Mesothelial cell of epicardium (in vitro differentiated cells): ENCODE measurements at regions not wholly inside any gene's neighbourhood (a gene's known extent, or its start where the extent isn't known, plus 50 kb on each side); places are given as distances from the start of the nearest gene placed in this dataset.

ENCODE experiments used
- DNase-seq, 2 experiments: peaks; one replicate each; pipeline ENCODE4 v3.0.0; 2021; ENCODE audit warnings: low spot score in 2 of 2; ENCODE audit not compliant: unreplicated experiment in 2 of 2
- H3K27ac Mint-ChIP-seq: 2 replicates; pipeline ENCODE4 v1.8.0; 2021; ENCODE audit warnings: mixed read lengths
- H3K27me3 Mint-ChIP-seq: 2 replicates; pipeline ENCODE4 v1.8.0; 2021; ENCODE audit warnings: low read depth, mixed read lengths
- H3K36me3 Mint-ChIP-seq: 2 replicates; pipeline ENCODE4 v1.8.0; 2021; ENCODE audit warnings: mixed read lengths
- H3K4me1 Mint-ChIP-seq: 2 replicates; pipeline ENCODE4 v1.8.0; 2021; ENCODE audit warnings: mixed read lengths
- H3K4me3 Mint-ChIP-seq: 2 replicates; pipeline ENCODE4 v1.8.0; 2021; ENCODE audit warnings: mild to moderate bottlenecking, moderate library complexity, mixed read lengths
- H3K9me3 Mint-ChIP-seq: 2 replicates; pipeline ENCODE4 v1.8.0; 2021; ENCODE audit warnings: mixed read lengths
- CTCF ChIP-seq: fragments of 200-600 bp; sonication (generic); IDR thresholded peaks from one replicate; pipeline ENCODE4 v1.5.0; 2021; ENCODE audit warnings: antibody characterized with exemption; ENCODE audit not compliant: unreplicated experiment

- TF ChIP-seq CTCF, result no peak
- Mint-ChIP-seq H3K9me3 (no peaks in the 10 kb centered on the region), H3K4me3 (no peak overlapping the region), H3K4me1 (peaks cover 14% of the 10 kb centered on the region), H3K27ac (no peak overlapping the region), H3K27me3 (no peaks in the 10 kb centered on the region), H3K36me3 (no peaks in the 10 kb centered on the region)
- no peak for DNase-seq
These were observed 311.5 kb upstream of the MAN1A1 start for GRCh38 chr6:119661078-119661477.

- no peaks in the 10 kb centered on the region for H3K9me3 Mint-ChIP-seq
- H3K4me1 Mint-ChIP-seq, result peaks cover 14% of the 10 kb centered on the region
- no peaks in the 10 kb centered on the region for H3K27me3 Mint-ChIP-seq
- DNase-seq, result no peak
- no peak overlapping the region for H3K4me3 Mint-ChIP-seq
- no peak for TF ChIP-seq CTCF
- no peak overlapping the region for H3K27ac Mint-ChIP-seq
- H3K36me3 Mint-ChIP-seq, result no peaks in the 10 kb centered on the region
These were observed 309.4 kb upstream of the MAN1A1 start for GRCh38 chr6:119658917-119659316.

GRCh38 chr6:119655124-119655523, 305.6 kb upstream of the MAN1A1 start:
- no peak overlapping the region for H3K27ac Mint-ChIP-seq
- H3K27me3 Mint-ChIP-seq, result no peaks in the 10 kb centered on the region
- TF ChIP-seq CTCF, result no peak
- H3K36me3 Mint-ChIP-seq, result no peaks in the 10 kb centered on the region
- H3K9me3 Mint-ChIP-seq, result no peaks in the 10 kb centered on the region
- H3K4me1 Mint-ChIP-seq, result no peaks in the 10 kb centered on the region
- DNase-seq, result no peak
- H3K4me3 Mint-ChIP-seq, result no peak overlapping the region

GRCh38 chr6:119653329-119653728, 303.8 kb upstream of the MAN1A1 start:
- H3K36me3 Mint-ChIP-seq, result no peaks in the 10 kb centered on the region
- no peak overlapping the region for H3K4me3 Mint-ChIP-seq
- no peak overlapping the region for H3K27ac Mint-ChIP-seq
- DNase-seq, result no peak
- no peaks in the 10 kb centered on the region for H3K9me3 Mint-ChIP-seq
- no peaks in the 10 kb centered on the region for H3K27me3 Mint-ChIP-seq
- TF ChIP-seq CTCF, result no peak
- no peaks in the 10 kb centered on the region for H3K4me1 Mint-ChIP-seq

- peaks cover 2% of the 10 kb centered on the region for H3K4me1 Mint-ChIP-seq
- no peak for TF ChIP-seq CTCF
- H3K27me3 Mint-ChIP-seq, result no peaks in the 10 kb centered on the region
- no peak overlapping the region for H3K27ac Mint-ChIP-seq
- no peak for DNase-seq
- H3K36me3 Mint-ChIP-seq, result no peaks in the 10 kb centered on the region
- no peak overlapping the region for H3K4me3 Mint-ChIP-seq
- H3K9me3 Mint-ChIP-seq, result no peaks in the 10 kb centered on the region
These were observed 300.0 kb upstream of the MAN1A1 start for GRCh38 chr6:119649531-119649930.

- no peaks in the 10 kb centered on the region for H3K36me3 Mint-ChIP-seq
- peaks cover 2% of the 10 kb centered on the region for H3K4me1 Mint-ChIP-seq
- no peak overlapping the region for H3K4me3 Mint-ChIP-seq
- no peak for DNase-seq
- no peaks in the 10 kb centered on the region for H3K27me3 Mint-ChIP-seq
- TF ChIP-seq CTCF, result no peak
- H3K27ac Mint-ChIP-seq, result no peak overlapping the region
- peaks cover 3% of the 10 kb centered on the region for H3K9me3 Mint-ChIP-seq
These were observed 297.7 kb upstream of the MAN1A1 start for GRCh38 chr6:119647309-119647708.
